HG02970 (cell line): ENCODE measurements at regions not wholly inside any gene's neighbourhood (a gene's known extent, or its start where the extent isn't known, plus 50 kb on each side); places are given as distances from the start of the nearest gene placed in this dataset.

ENCODE experiments used
- ATAC-seq: cut with Tn5 transposase; IDR thresholded peaks from one replicate; pipeline ENCODE4 v1.9.1; 2021; ENCODE audit warnings: mild to moderate bottlenecking, moderate library complexity, moderate number of reproducible peaks; ENCODE audit not compliant: unreplicated experiment, low FRiP score

- no peak for ATAC-seq
Measured at GRCh38 chr12:67927815-67928214, 61.4 kb upstream of the IFNG-AS1 start.

- no peak for ATAC-seq
Measured at GRCh38 chr12:67928621-67929383, 60.4 kb upstream of the IFNG-AS1 start.

- ATAC-seq = no peak
Measured at GRCh38 chr12:67929384-67929772, 59.9 kb upstream of the IFNG-AS1 start.

- no peak for ATAC-seq
Measured at GRCh38 chr12:67937822-67938221, 51.4 kb upstream of the IFNG-AS1 start.
